ENCODE measurements at regions not wholly inside any gene's neighbourhood (a gene's known extent, or its start where the extent isn't known, plus 50 kb on each side); places are given as distances from the start of the nearest gene placed in this dataset.
"Not testable (repeated sequence)": the region's sequence is repeated elsewhere in the genome, so short reads cannot be mapped to it uniquely, and the experiment has no call there.

DNA sequence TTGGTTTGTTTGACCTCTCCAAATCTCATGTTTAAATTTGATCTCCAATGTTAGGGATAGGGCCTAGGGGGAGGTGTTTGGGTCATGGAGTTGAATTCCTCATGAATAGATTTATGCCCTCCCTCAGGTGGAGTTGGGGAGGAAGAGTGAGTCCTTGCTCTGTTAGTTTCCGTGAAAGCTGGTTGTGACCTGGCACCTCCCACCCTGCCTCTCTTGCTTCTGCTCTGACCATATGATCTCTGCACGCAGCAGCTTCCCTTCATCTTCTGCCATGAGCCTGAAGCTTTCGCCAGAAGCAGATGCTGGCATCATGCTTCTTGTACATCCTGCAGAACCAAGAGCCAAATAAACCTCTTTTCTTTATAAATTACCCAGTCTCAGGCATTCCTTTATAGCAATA is 231.6 kb upstream of the ERBB4 start:
- FAIRE-seq, result no peak

GRCh38 chr2:212766921-212767320 is 228.3 kb upstream of the ERBB4 start:
- FAIRE-seq, result no peak

GRCh38 chr2:212752730-212753351 is 214.2 kb upstream of the ERBB4 start:
- no peak for FAIRE-seq

DNA sequence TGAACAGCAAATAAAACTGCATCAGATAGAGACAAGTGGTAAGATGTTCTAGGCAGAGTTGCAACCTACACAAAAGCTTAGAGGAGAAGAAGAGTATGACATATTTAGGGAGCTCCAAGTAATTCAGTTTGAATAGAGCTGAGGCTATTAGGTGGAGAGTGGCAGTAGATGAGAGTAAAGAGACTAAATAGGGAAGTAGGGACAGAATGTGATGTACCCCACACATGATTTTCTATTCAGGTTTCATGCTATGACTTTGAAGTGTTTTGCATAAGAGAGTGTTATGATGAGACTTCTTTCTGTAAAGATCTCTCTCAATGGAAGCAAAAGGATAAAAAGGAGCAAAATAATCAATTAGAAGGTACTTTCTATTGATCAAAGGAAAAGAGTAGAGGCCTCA is 206.8 kb upstream of the ERBB4 start:
- no peak for FAIRE-seq

GRCh38 chr2:212737392-212738172 is 199.0 kb upstream of the ERBB4 start:
- no peak for FAIRE-seq

- no peak for FAIRE-seq
These were observed 197.8 kb upstream of the ERBB4 start for GRCh38 chr2:212736385-212736726.

DNA sequence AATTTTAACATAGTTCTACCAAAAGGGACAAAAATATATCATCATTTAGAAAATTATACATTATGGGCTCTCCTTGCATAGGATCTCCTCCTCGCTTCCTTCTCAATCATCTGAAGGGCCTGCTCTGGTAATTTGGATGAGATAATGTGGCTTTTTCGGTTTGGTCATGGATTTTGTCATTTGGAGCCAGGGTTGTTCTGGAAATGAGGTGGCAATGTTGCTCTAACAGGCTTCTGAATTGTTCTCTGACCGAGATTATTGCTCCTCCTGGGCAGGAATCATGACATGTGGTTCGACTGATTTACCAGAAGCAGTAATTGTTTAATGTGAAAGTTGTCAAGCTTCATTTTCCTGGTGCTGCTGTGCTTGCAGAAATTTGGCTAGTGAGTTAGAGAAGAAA is 194.7 kb upstream of the ERBB4 start:
- FAIRE-seq, result no peak

- no peak for FAIRE-seq
These were observed 194.3 kb upstream of the ERBB4 start for GRCh38 chr2:212732860-212733259.

DNA sequence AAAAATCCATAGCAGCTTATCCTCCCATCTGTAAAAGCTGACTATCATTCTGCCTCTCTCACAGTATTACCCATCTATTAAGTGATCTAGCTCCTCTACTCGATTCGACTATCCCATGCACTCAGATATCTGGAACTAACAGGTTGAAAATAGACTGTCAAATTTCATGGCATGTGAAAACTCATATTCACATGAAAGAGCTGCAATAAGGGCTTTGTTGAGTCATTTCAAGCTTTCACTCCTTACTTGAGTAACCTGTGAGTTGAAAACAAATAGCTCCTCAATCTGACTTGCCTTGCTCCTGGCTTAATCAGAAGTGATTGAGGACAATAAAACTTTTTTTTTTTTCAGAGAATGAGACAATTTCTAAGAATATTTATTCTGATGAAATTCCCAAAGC is 192.4 kb upstream of the ERBB4 start:
- FAIRE-seq, result no peak

DNA sequence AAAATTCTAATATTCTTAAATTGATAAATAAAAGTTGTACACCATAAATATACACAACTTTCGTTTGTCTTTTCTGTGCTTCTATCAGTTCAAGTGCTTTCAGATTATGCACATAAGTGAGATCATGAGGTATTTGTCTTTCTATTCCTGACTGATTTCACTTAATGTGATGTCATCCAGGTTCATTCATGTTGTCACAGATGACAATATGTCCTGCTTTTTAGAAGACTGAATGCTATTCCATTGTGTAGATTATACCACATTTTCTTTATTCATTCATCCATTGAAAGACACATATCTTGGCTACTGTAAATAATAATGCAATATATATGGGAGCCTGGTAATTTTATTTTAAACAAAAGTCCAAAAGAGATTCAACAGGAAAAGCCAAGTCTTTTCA is 190.1 kb upstream of the ERBB4 start:
- FAIRE-seq, result no peak

GRCh38 chr2:212727751-212728150 is 189.1 kb upstream of the ERBB4 start:
- FAIRE-seq, result no peak

DNA sequence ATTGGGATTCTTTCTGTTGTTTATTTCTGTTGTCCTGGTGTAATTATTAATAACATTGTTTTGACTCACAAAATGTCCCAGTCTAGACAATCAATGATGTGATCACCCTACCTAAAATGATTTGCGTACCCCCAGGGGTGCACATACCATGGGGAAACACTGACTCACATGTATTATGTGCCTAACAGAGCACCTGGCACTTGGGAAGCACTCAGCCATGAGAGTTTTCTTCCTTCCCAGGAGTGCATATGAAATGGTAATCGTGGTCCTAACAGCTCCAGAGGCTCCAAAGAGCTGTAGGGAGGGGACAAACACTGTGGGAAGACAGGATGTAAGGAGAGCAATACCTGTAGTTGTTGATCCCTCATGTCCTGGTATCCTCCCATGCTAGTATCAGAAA is 187.8 kb upstream of the ERBB4 start:
- FAIRE-seq, result no peak

GRCh38 chr2:212725180-212725579 is 186.6 kb upstream of the ERBB4 start:
- FAIRE-seq, result no peak

GRCh38 chr2:212723226-212723625 is 184.6 kb upstream of the ERBB4 start:
- no peak for FAIRE-seq

DNA sequence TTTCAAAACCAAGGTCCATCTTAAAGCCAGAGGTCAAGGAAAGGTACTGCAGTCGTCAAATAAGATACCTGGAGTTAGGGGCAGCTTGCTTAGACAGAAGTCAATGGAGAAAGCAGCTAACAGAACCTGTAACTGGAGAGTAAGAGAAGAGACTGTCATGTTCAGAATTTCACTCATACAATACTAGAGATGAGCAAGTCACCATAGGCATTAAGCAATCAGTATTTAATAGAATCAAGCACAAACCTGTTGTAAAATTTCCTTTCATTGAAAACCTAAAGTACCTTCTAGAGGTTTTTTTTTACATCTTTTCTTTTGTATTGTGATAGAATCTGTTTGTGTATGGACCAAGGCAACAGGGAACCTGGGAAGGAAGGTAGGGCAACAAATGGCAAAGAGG is 183.4 kb upstream of the ERBB4 start:
- no peak for FAIRE-seq

DNA sequence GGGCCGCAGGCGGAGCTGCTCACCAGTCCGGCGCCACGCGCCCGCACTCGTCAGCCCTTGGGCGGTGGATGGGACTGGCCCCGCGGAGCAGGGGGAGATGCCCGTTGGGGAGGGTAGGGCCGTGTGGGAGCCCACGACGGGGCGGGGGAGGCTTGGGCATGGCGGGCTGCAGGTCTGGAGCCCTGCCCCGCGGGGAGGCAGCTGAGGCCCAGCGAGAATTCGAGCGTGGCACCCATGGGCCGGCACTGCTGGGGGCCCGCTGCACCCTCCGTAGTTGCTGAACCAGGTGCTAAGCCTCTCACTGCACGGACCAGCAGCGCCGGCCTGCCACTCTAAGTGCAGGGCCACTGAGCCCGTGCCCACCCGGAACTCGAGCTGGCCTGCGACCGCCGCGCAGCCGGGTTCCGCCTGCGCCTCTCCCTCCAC is 182.4 kb upstream of the ERBB4 start:
- FAIRE-seq, result no peak

- FAIRE-seq, result not testable (repeated sequence)
These were observed 176.8 kb upstream of the ERBB4 start for GRCh38 chr2:212715411-212715810.

GRCh38 chr2:212713681-212714080 is 175.1 kb upstream of the ERBB4 start:
- no peak for FAIRE-seq

DNA sequence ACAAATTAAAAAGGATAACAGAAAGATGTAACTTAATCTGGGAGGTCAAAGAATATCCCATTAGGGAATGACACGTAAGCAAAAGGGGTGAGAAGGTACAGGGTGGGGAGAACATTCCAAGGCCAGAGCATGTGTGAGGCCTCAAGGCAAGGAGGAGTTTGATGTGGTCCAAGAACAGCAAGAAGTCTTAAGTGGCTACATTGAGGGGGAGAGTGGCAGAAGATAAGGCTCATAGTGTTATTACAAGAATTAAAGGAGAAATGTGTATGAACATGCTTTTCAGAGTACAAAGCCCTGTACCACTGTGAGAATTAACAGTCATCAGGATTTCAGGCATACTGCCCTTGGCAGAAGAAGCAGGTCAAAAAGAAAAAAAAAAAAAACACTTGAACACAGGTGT is 174.4 kb upstream of the ERBB4 start:
- FAIRE-seq, result no peak

DNA sequence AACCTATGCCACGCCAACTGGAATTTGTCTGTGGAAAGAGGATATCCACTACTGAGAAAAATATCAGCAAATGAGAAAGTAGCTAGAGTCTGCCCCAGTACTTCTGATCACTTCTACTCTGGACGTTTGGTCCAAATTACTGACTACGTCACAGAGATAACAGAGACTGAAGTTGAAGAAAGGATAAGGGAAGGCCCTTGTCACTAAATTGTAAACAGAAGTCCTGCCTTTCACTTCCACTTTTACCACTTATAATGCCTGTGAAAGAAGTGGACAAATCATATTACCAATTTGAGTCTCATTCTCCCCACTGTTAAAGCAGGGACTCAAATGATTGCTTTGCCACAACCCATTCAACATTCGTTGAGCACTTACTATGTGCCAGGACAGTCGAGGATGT is 173.9 kb upstream of the ERBB4 start:
- no peak for FAIRE-seq

DNA sequence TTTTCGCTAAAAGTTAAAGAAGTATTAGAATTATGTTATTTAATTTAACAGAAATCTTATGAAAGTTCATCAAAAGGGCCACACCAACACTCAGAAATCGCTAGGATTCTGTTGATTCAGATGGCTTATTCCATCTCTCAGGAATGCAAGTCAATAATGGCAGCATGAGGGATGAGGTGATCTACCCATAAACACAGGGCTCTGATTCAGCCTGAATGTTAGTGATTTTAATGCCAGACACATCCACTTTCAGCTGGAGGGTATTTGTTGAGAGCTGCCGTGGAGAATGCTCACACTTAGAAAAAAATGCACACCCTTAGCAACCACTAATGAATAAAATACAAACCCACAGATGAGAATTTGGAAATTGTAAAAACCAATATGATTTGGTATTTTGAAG is 173.3 kb upstream of the ERBB4 start:
- no peak for FAIRE-seq

DNA sequence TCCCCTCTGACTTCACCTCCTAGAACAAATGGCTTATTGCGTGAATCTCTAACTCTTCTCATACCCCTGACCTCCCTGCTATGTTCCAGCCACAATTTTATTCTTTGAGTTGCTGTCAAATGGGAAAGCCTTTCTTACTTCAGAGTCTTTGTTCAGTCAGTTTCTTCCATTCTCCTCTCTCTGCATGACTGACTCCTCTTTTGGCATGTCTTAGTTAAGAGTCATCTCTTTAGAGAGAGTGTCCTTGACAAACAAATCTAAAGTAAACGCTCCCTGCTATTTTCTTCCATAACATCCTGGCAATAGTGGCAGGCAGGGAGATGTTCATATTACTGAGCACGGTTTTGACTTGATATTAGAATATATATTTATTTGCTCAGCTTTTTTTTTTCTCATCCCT is 170.7 kb upstream of the ERBB4 start:
- FAIRE-seq, result no peak

DNA sequence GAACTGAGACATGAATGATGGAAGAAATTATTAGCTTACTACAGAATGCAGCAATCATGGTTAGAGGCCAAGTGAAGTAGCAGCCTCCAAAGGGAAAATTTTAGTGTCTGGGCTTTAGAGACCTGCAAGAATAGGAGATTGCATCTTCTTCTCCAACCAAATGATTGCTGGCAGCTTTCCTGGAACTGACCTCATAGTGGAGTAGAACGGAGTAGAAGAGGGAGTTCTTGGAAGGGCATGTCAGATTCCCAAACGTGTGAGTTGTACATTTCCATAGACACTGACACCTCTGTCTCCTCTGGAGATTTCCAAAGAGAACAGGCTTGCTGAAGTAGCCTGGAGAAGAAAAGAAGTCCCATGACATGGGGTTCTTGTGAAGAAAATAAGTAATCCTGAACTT is 169.8 kb upstream of the ERBB4 start:
- FAIRE-seq, result no peak

DNA sequence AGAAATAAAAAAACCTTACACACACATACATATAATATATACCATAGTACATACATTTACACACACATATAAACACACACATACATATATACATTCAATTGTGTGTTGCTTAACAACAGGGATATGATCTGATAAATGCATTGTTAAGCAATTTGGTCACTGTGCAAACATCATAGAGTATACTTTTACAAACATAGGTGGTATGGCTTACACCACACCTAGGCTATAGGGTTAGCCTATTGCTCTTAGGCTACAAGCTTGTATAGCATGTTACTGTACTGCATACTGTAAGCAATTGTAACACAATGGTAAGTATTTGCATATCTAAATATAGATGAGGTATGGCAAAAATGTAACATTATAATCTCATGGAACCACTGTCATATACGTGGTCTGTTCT is 156.8 kb upstream of the ERBB4 start:
- no peak for FAIRE-seq

GRCh38 chr2:212694398-212694797 is 155.8 kb upstream of the ERBB4 start:
- no peak for FAIRE-seq

All from endometrium (tissue), 2 donors.